Nephron (organoid): ENCODE measurements at regions not wholly inside any gene's neighbourhood (a gene's known extent, or its start where the extent isn't known, plus 50 kb on each side); places are given as distances from the start of the nearest gene placed in this dataset.

Source experiments
- H3K27ac Mint-ChIP-seq, 3 experiments: 2 replicates each; pipeline ENCODE4 v1.8.0; 2020; ENCODE audit warnings: mixed read lengths in 3 of 3, mild to moderate bottlenecking in 2 of 3, moderate library complexity in 1 of 3
- H3K27me3 Mint-ChIP-seq: 2 replicates; pipeline ENCODE4 v1.8.0; 2021; ENCODE audit warnings: low read depth, mild to moderate bottlenecking, moderate library complexity, mixed read lengths
- H3K36me3 Mint-ChIP-seq: 2 replicates; pipeline ENCODE4 v1.8.0; 2020; ENCODE audit warnings: low read depth, mixed read lengths
- H3K4me1 Mint-ChIP-seq: 2 replicates; pipeline ENCODE4 v1.8.0; 2020; ENCODE audit warnings: mixed read lengths
- H3K4me3 Mint-ChIP-seq, 3 experiments: 2 replicates each; pipeline ENCODE4 v1.8.0; 2020; ENCODE audit warnings: mild to moderate bottlenecking in 3 of 3, mixed read lengths in 3 of 3, moderate library complexity in 2 of 3
- H3K9me3 Mint-ChIP-seq: 2 replicates; pipeline ENCODE4 v1.8.0; 2020; ENCODE audit warnings: mixed read lengths
- TF ChIP-seq, protein P1 (sequence below), 3 experiments: fragments of 200-600 bp; sonication (generic); IDR thresholded peaks; one replicate each; pipeline ENCODE4 v1.5.0; 2021; ENCODE audit warnings: antibody characterized with exemption in 3 of 3; ENCODE audit not compliant: unreplicated experiment in 3 of 3

- Mint-ChIP-seq H3K36me3 (no peaks in the 10 kb centered on the region), H3K27me3 (peaks cover 74% of the 10 kb centered on the region), H3K9me3 (no peaks in the 10 kb centered on the region), H3K27ac (no peak overlapping the region), H3K4me1 (peaks cover 11% of the 10 kb centered on the region), H3K4me3 (peak overlapping the region; percentile 88 to 89 (median 89))
- TF ChIP-seq, protein P1, sequence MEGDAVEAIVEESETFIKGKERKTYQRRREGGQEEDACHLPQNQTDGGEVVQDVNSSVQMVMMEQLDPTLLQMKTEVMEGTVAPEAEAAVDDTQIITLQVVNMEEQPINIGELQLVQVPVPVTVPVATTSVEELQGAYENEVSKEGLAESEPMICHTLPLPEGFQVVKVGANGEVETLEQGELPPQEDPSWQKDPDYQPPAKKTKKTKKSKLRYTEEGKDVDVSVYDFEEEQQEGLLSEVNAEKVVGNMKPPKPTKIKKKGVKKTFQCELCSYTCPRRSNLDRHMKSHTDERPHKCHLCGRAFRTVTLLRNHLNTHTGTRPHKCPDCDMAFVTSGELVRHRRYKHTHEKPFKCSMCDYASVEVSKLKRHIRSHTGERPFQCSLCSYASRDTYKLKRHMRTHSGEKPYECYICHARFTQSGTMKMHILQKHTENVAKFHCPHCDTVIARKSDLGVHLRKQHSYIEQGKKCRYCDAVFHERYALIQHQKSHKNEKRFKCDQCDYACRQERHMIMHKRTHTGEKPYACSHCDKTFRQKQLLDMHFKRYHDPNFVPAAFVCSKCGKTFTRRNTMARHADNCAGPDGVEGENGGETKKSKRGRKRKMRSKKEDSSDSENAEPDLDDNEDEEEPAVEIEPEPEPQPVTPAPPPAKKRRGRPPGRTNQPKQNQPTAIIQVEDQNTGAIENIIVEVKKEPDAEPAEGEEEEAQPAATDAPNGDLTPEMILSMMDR (IDR thresholded peaks at IDR 0.05; ENCODE audit: unreplicated experiment in 3 of 3), result no peak
These were observed 118.7 kb upstream of the RRP15 start for GRCh38 chr1:218166268-218166945.

GRCh38 chr1:218171302-218171893 is 113.7 kb upstream of the RRP15 start:
- Mint-ChIP-seq H3K27me3 (peaks cover 38% of the 10 kb centered on the region), H3K9me3 (no peaks in the 10 kb centered on the region), H3K4me3 (no peak overlapping the region), H3K27ac (no peak overlapping the region), H3K36me3 (no peaks in the 10 kb centered on the region), H3K4me1 (no peaks in the 10 kb centered on the region)
- TF ChIP-seq, protein P1 (IDR thresholded peaks at IDR 0.05; ENCODE audit: unreplicated experiment in 3 of 3), result peak; percentile 80 to 95 (median 81)

- TF ChIP-seq, protein P1 (IDR thresholded peaks at IDR 0.05; ENCODE audit: unreplicated experiment in 3 of 3), result no peak
- Mint-ChIP-seq H3K27me3 (no peaks in the 10 kb centered on the region), H3K27ac (no peak overlapping the region), H3K9me3 (no peaks in the 10 kb centered on the region), H3K36me3 (no peaks in the 10 kb centered on the region), H3K4me1 (no peaks in the 10 kb centered on the region), H3K4me3 (no peak overlapping the region)
These were observed 102.6 kb upstream of the RRP15 start for GRCh38 chr1:218182455-218182854.

- no peak overlapping the region for H3K27ac Mint-ChIP-seq
- no peaks in the 10 kb centered on the region for H3K36me3 Mint-ChIP-seq
- H3K9me3 Mint-ChIP-seq, result no peaks in the 10 kb centered on the region
- H3K4me3 Mint-ChIP-seq, result no peak overlapping the region
- H3K4me1 Mint-ChIP-seq, result no peaks in the 10 kb centered on the region
- TF ChIP-seq, protein P1 (IDR thresholded peaks at IDR 0.05; ENCODE audit: unreplicated experiment in 3 of 3), result no peak
- peaks cover 5% of the 10 kb centered on the region for H3K27me3 Mint-ChIP-seq
These were observed 84.1 kb upstream of the RRP15 start for GRCh38 chr1:218200979-218201378.

- Mint-ChIP-seq H3K4me1 (no peaks in the 10 kb centered on the region), H3K9me3 (no peaks in the 10 kb centered on the region), H3K4me3 (no peak overlapping the region), H3K27ac (no peak overlapping the region), H3K36me3 (no peaks in the 10 kb centered on the region), H3K27me3 (peaks cover 5% of the 10 kb centered on the region)
- TF ChIP-seq, protein P1 (IDR thresholded peaks at IDR 0.05; ENCODE audit: unreplicated experiment in 3 of 3), result no peak
These were observed 83.5 kb upstream of the RRP15 start for GRCh38 chr1:218201601-218202000.

DNA sequence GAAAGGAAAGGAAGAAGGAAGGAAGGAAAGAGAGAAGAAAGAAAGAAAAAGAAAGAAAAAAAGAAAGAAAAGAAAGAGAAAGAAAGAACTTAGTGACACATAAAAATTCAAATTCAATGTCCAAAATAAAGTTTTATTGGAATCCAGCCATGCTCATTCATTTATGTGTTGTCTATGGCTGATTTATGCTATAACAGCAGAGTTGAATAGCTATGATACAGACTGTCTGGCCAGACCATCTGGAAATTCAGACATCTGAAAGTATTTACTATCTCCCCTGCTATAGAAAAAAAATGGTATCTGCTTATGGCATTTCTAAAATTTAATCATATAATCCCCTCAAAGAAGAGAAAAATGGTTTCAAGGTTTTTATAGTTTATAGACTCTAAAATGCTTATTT is 79.4 kb upstream of the RRP15 start:
- Mint-ChIP-seq H3K27me3 (peaks cover 5% of the 10 kb centered on the region), H3K4me1 (no peaks in the 10 kb centered on the region), H3K27ac (no peak overlapping the region), H3K9me3 (no peaks in the 10 kb centered on the region), H3K4me3 (no peak overlapping the region), H3K36me3 (no peaks in the 10 kb centered on the region)
- TF ChIP-seq, protein P1 (IDR thresholded peaks at IDR 0.05; ENCODE audit: unreplicated experiment in 3 of 3), result no peak
